ENCODE measurements at regions not wholly inside any gene's neighbourhood (a gene's known extent, or its start where the extent isn't known, plus 50 kb on each side); places are given as distances from the start of the nearest gene placed in this dataset.
"Not testable (repeated sequence)": the region's sequence is repeated elsewhere in the genome, so short reads cannot be mapped to it uniquely, and the experiment has no call there.

GRCh38 chr2:35932276-35932963, 423.2 kb upstream of the CRIM1 start:
- DNase-seq, result no peak

- DNase-seq, result no peak
Measured at GRCh38 chr2:35931626-35932025, 424.0 kb upstream of the CRIM1 start.

- DNase-seq, result no peak
Measured at GRCh38 chr2:35931115-35931514, 424.5 kb upstream of the CRIM1 start.

DNA sequence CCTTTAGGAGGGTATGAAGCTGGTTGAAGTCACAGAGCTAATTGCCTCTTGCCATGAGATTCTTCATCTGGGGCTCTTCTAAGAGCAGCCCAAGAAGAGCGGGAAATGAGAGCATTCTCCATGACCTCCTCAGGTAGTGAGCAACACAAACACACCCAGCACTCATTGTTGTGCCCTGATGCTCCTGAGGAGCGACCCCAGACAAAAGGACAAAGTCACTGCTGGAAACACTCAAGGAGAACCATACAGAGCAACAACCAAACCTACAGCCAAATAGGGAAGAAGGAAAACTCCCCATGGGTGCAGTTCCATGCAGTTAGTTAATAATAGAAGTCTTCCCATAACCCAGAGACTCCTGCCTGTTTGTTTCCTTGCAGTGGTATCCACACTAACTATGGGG, 426.0 kb upstream of the CRIM1 start:
- no peak for DNase-seq

DNA sequence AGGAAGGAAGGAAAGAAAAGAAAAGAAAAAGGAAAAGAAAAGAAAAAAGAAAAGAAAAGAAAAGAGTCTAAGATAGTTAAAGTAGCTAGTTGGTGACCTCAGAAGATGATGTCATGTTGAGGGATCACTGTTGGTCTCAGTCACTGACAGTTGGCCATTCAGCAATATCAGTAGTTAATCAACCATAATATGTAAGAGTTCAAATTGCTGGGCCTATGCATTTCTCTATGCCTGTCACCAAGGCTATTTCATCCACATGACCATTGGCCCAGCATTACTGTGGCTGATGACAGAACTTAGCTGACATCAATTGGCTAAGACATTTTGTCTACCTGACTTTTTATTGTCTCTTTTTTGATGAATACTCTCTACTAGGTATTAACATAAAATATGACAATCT, 435.5 kb upstream of the CRIM1 start:
- DNase-seq, result no peak

DNA sequence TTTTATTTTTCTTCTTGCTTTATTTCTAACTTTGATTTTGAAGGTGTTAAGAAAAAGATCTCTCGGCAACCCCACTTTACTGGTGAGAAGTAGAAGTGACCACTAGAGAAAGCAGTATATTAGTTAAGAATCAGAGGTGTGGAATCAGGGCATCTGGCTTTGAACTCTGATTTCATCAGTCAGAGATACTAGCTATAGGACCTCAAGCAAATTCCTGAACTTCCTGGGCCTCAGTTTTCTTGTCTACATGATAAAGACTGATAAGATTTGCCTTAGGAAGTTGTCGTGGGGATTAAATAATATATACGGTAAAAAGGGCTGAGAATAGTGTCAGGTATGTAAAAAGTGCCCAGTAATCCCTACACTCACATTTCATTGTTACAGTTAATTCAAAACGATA, 440.3 kb upstream of the CRIM1 start:
- no peak for DNase-seq

DNA sequence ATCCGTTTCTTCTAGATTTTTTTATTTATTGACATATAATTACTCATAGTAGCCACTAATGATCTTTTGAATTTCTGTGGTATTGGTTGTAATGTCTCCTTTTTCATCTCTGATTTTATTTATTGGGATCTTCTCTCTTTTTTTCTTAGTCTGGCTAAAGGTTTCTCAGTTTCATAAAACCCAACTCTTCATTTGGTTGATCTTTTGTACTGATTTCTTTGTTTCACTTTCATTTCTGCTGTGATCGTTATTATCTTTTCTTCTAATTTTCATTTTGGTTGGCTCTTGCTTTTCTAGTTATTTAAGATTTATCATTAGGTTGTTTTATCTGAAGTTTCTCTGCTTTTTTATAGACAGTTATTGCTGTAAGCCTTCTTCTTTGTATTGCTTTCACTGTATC, 463.6 kb upstream of the CRIM1 start:
- no peak for DNase-seq

DNA sequence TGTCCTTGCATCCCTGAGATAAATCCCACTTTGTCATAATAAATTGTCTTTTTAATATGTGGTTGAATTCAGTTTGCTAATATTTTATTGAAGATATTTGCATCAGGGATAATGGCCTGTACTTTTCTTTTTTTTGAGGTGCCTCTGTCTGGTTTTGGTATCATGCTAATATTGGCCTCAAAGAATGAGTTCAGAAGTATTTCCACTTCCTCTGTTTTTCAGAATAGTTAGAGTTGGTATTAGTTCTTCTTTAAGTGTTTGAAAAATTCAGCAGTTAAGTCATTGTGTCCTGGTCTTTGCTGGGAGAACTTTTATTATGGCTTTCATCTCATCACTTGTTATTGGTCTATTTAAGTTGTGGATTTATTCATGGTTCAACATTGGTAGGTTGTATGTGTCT, 464.1 kb upstream of the CRIM1 start:
- DNase-seq, result no peak

DNA sequence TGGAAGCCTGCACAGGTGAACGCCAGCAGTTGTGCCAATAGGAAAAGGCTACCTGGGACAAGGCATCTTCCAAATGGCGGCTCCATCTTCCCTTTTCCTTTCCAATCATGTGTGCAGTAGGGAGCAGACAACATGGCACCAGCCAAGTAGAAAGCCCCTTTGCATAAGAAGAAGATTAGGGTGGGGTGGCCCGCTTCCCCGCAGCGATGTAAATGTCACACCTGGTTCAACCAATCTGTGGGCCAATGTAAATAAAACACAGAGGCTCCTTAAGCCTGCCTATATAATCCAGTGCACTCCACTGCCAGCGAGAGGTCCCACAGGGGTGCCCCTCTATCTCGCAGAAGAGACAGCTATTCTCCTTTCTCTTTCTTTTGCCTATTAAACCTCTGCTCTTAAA, 468.4 kb upstream of the CRIM1 start:
- DNase-seq, result no peak

DNA sequence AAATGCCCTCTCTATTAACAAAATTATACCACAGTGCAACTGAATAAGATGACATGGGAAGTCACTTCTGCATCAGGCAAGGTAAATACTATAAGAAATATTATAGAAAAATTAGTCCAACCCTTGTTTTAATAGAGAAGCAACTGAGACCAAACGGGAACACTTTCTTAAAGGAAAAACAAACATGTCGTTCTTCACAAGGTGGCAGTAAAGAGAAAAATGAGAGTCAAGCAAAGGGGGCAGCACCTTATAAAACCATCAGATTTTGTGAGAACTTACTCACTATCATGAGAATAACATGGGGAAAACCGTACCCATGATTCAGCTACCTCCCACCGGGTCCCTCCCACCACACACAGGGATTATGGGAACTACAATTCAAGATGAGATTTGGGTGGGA, 481.7 kb upstream of the CRIM1 start:
- no peak for DNase-seq

GRCh38 chr2:35871672-35872071, 483.9 kb upstream of the CRIM1 start:
- no peak for DNase-seq

DNA sequence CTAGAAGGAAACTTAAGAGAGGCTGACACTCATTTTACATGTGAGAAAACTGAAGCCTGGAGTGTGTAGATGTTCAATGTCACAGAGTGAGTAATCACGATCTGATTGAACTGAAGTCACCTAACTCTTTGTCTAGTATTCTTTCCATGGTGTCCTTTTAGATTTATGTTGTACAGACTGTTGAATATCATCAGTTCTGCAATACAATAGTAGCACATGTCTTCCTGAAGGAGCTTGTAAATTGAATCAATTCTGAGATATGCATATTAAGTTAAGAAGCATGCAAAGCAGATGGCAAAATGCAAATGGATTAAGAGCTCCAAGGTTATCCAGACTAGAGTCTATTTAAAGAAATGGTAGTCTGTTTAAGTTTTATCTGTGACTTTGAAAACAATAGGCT, 484.9 kb upstream of the CRIM1 start:
- DNase-seq, result no peak

DNA sequence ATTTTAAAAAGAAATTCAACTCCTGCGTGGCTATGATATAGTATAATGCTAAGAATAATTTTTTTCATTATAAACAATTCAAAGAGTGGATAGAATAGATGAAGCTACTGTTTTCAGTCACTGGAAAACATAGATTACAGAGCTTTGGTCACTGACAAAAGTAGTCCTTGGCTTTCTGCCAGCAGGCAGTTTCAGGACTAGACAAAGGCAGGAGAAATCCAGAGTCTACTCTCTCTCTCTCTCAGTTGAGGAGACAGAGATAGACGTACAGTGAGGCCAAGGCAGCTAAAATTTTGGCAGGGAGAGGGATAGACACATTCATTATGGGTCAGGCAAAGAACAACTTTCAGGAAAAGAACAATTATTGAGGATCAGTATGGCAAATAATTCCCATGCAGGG, 491.4 kb upstream of the CRIM1 start:
- DNase-seq, result no peak

DNA sequence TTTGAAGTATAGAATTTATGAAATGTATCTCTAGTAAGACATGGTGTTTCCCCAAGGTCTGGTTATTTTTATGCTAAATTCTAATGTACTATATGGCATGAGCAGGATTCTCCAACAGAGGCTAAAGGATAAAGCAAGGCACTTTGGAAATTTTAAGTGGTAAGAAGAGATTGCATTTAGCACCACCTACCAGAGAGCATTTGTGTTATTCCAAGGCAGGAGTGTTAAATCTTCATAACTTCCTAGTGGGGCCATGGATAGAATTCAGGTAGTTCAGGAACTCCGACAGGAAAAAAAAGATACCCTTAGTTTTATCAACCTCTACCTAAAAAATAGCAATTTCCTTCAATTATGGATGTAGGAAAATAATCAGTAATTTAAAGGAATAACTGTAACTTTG, 497.4 kb upstream of the CRIM1 start:
- no peak for DNase-seq

DNA sequence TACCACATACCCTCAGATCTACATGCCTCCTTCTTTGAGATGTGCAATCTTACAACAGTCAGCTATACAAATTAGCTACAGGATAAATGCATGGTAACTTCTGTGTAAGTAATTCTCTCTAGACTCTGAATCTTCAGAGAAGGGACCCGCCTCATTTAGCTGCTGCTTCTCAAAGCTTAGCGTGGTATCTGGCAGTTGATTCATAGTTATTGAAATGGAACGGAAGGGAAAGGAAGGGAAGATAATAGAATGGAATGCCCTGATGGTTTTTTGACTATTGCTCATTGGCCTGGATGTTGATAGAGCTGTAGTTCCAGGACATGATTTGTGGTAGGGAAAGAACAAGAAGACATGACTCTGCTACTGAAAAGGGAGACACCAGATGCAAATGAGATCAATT, 498.1 kb upstream of the CRIM1 start:
- no peak for DNase-seq

- DNase-seq, result no peak
Measured at GRCh38 chr2:35831385-35831784, 524.2 kb upstream of the CRIM1 start.

- no peak for DNase-seq
Measured at GRCh38 chr2:35830833-35831232, 524.7 kb upstream of the CRIM1 start.

DNA sequence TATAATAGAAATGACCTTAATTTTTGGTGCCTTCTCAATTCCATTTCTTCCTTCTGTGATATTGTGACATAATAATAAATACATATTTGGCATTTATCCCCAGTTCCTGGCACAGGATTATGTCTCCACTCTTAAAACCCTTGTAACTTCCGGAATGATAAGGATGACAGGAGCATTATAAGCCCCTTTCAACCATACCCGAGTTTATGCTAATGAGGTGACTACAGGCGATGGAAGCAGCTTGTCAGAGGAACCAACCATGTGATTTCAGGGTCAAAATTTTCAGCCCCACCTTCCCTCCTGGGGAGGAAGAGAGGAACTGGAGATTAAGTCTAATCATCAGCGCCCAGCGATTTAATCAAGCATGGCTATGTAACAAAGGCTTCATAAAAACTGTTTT, 528.5 kb upstream of the CRIM1 start:
- no peak for DNase-seq

GRCh38 chr2:35822716-35823115, 532.9 kb upstream of the CRIM1 start:
- DNase-seq, result no peak

- no peak for DNase-seq
Measured at GRCh38 chr2:35821675-35822074, 533.9 kb upstream of the CRIM1 start.

GRCh38 chr2:35820391-35820790, 535.2 kb upstream of the CRIM1 start:
- no peak for DNase-seq

DNA sequence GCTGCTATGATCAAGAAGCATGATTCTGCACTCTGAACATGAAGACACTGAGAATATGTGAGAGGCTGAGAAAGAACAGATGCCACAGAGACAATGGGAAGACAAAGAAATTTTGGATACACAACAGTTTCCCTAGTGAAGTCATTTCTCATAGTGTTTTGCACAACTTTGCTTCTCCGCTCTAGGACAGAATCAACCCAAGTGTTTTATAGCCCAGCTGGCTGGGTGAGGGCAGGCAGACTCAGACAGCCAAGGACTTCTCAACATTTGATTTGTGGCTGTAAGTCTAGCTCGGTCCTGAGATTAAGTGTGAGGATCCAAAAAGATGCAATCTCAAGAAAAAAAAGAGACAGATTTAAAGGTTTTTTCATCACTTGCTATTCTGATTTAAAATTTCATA, 536.5 kb upstream of the CRIM1 start:
- DNase-seq, result no peak

- DNase-seq, result not testable (repeated sequence)
Measured at GRCh38 chr2:35818359-35818758, 537.2 kb upstream of the CRIM1 start.

DNA sequence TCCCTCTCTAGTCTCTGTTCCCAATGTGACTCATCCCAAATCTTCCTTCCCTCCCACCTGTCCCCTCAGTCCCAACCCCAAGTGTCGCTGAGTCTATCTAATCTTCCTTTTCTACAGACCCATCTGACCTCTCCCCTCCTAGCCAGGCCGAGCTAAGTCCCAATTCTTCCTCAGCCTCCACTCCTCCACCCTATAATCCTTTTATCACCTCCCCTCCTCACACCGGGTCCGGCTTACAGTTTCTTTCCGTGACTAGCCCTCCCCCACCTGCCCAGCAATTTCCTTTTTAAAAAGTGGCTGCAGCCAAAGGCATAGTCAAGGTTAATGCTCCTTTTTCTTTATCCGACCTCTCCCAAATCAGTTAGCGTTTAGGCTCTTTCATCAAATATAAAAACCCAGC, 541.0 kb upstream of the CRIM1 start:
- DNase-seq, result not testable (repeated sequence)

DNA sequence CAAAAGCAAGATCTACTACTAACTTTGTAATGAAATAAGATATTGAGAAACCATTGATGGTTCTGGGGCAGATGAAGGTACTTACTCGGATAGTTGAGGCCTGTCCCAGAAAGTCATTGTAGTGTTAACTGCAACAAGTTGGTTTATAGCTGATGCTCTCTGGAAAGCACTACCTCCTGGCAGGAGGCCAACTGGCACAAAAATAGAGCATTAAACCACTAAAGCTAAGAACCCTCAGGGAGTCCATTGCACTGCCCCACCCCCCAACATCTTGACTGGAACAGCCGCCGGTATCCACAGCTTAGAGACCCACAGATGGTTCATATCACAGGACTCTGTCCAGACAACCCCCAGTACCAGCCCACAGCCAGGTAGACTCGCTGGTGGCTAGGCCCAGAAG, 552.5 kb upstream of the CRIM1 start:
- no peak for DNase-seq

Data from NCI-H226 (cell line).